ELR (cell line): ENCODE measurements at regions not wholly inside any gene's neighbourhood (a gene's known extent, or its start where the extent isn't known, plus 50 kb on each side); places are given as distances from the start of the nearest gene placed in this dataset.

ENCODE experiments used
- DNase-seq: peaks from one replicate; pipeline ENCODE4 v3.0.0-alpha.2; 2015; ENCODE audit warnings: low read depth

- DNase-seq, result peak; percentile 78
Measured at GRCh38 chr2:226030788-226031646, 631.5 kb downstream of the NYAP2 start.

DNA sequence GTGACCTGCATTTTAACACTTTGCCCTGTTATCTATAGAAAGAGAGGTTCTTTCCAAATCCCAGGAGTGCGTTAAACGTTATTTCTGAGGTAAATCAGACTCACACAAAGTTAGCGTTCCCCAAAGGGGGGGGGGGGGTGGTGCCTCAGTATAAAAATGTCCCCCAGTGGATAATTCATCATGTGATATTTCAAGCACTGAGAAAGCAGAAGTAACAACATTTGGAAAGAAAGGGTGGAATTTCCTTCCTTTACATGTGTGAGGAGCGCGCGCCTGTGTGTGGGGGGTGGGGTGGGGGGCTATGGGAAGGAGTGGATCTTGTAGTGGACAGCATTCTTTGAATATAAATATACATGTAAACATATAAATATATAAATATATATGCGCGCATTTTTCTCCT is 630.9 kb downstream of the NYAP2 start:
- no peak for DNase-seq

DNA sequence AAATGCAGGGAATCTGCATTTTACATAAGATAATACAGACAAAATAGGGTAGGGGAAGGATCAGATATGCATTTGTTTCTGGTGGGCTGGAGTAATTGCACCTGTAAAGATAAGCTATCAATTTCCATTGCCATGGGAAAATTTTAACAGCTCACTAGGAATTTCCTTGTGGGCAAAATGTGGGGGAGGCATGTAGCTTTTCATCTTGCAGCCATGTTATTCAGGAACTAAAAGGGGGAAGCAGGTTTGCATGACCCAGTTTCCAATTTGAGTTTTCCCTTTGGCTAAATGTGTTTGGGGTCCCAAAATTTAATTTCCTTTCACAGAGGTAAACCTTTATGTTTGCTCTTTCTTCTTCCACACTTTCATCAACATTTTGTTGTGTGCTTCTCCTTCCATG is 624.4 kb downstream of the NYAP2 start:
- no peak for DNase-seq

- peak; percentile 8 for DNase-seq
Measured at GRCh38 chr2:226023383-226023782, 623.9 kb downstream of the NYAP2 start.

GRCh38 chr2:226020956-226021355 is 621.4 kb downstream of the NYAP2 start:
- no peak for DNase-seq

GRCh38 chr2:226020176-226020575 is 620.7 kb downstream of the NYAP2 start:
- DNase-seq, result no peak

GRCh38 chr2:226018641-226019040 is 619.1 kb downstream of the NYAP2 start:
- DNase-seq, result no peak

DNA sequence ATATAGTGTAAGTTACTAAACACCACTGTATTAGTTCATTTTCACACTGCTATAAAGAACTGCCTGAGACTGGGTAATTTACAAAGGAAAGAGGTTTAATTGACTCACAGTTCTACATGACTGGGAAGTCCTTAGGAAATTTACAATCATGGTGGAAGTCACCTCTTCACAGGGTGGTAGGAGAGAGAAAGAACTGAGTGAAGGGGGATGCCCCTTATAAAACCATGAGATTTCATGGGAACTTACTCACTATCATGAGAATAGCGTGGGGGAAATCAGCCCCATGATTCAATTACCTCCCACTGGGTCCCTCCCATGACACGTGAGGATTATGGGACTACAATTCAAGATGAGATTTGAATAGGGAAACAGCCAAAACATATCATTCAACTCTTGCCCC is 618.0 kb downstream of the NYAP2 start:
- no peak for DNase-seq

DNA sequence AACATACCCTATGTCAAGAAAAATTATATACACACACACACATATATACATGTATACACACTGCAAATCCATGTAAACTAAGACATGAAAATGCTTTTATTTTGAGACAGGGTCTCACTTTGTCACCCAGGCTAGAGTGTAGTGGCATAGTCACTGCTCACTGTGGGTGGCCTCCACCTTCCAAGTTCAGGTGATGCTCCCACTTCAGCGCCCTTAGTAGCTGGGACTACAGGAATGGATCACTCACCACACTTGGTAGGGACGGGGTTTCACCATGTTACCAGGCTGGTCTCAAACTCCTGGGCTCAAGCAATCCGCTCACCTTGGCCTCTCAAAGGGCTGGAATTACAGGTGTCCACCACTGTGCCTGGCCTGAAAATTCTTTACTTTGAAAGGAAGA is 617.6 kb downstream of the NYAP2 start:
- no peak for DNase-seq

- DNase-seq, result no peak
Measured at GRCh38 chr2:226011716-226012450, 612.4 kb downstream of the NYAP2 start.

DNA sequence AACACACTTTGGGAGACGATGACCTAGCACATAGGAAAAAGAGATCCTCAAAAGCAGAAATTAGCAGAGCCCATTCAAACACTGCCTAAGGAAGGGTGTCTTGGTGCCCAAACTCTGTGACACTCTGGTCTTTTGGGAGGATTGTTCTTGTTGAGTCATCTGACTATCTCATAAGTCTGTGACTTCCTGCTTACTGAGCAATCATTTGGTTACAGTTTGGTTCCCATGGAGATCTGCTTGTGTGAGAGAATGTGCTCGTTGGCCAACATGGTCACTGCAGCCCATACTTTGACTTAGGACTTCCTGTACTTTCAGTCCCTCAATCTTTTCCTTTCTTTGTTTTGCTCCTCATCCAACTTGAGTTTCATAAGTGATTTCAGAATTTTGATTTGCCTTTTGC is 602.9 kb downstream of the NYAP2 start:
- DNase-seq, result peak; percentile 89

DNA sequence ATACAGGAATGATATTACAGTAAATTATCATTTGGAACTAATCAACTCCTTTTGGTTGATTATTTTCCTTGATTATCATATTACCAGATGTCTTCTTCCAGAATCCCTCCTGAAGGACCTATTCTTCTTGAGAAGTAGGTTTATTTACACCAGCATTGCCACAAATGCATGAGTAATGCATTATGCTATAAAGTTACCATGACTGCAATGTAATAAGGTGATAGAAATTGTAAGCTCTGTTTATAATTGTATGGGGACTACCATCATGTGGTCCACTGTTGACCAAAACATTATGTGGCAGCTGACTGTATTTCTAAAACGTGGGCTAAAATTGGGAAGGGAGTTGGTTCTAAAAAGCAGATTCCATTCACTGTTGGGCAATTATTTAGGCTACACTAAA is 602.2 kb downstream of the NYAP2 start:
- DNase-seq, result peak; percentile 65

GRCh38 chr2:225999692-226000091 is 600.2 kb downstream of the NYAP2 start:
- no peak for DNase-seq

DNA sequence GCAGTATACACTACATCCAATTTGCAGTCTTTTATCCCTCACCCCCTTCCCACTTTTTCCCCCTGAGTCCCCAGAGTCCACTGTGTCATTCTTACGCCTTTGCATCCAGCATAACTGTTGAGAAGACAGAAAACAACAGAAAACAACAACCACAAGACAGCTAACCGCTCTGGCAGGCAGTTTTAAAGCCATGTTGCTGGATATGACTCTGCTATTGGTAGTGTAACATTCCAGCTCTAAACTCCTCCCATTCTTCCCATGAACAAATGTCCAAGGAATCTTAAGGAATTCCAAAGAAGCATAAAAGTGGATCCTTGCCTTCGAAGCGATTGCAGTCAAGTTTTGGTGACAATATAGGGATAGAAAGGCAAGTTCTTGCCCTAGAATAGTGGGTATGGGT is 599.1 kb downstream of the NYAP2 start:
- DNase-seq, result peak; percentile 53

DNA sequence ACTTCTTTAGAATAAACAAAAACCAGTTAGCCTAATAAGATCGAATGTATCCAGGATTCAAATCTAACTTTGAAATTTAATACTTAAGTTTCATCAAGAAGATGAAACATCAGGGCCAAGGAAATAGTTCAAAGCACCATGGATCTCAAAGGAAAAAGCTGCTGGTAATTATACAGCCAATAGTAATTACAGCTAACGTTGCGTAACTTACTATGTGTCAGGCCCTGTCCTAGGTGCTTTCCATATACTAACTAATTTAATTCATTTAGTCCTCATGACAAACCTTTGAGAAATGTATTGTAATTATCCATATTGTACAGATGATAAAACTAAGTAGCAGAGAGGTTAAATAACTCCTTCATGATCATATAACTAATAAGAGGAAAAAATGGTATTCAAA is 598.6 kb downstream of the NYAP2 start:
- no peak for DNase-seq

GRCh38 chr2:225996462-225996828 is 596.9 kb downstream of the NYAP2 start:
- DNase-seq, result no peak

- peak; percentile 51 for DNase-seq
Measured at GRCh38 chr2:225995796-225996461, 596.4 kb downstream of the NYAP2 start.

GRCh38 chr2:225994748-225995405 is 595.4 kb downstream of the NYAP2 start:
- DNase-seq, result peak; percentile 72

GRCh38 chr2:225993430-225993829 is 593.9 kb downstream of the NYAP2 start:
- peak; percentile 66 for DNase-seq

- DNase-seq, result no peak
Measured at GRCh38 chr2:225989809-225990208, 590.3 kb downstream of the NYAP2 start.

GRCh38 chr2:225980372-225980771 is 580.9 kb downstream of the NYAP2 start:
- DNase-seq, result no peak

- DNase-seq, result no peak
Measured at GRCh38 chr2:225971433-225971832, 571.9 kb downstream of the NYAP2 start.
